IPS-NIHi7 (cell line): ENCODE measurements at regions not wholly inside any gene's neighbourhood (a gene's known extent, or its start where the extent isn't known, plus 50 kb on each side); places are given as distances from the start of the nearest gene placed in this dataset.
"Not testable (repeated sequence)": the region's sequence is repeated elsewhere in the genome, so short reads cannot be mapped to it uniquely, and the experiment has no call there.

Experiments
- DNase-seq: peaks from one replicate; pipeline ENCODE4 v3.0.0; 2012; ENCODE audit warnings: mixed read lengths; ENCODE audit errors: extremely low spot score

- no peak for DNase-seq
Observed at GRCh38 chr7:25444991-25445390, 216.7 kb upstream of the NPVF start.

- no peak for DNase-seq
Observed at GRCh38 chr7:25448301-25448700, 220.0 kb upstream of the NPVF start.

- DNase-seq = no peak
Observed at GRCh38 chr7:25454020-25454419, 225.7 kb upstream of the NPVF start.

GRCh38 chr7:25454562-25455041 lies 226.3 kb upstream of the NPVF start:
- DNase-seq = no peak

- DNase-seq = no peak
Observed at GRCh38 chr7:25455683-25456251, 227.5 kb upstream of the NPVF start.

GRCh38 chr7:25456467-25457171 lies 228.3 kb upstream of the NPVF start:
- no peak for DNase-seq

GRCh38 chr7:25459057-25459456 lies 230.8 kb upstream of the NPVF start:
- DNase-seq = no peak

GRCh38 chr7:25460433-25460832 lies 232.1 kb upstream of the NPVF start:
- DNase-seq = no peak

- no peak for DNase-seq
Observed at GRCh38 chr7:25469669-25470068, 241.4 kb upstream of the NPVF start.

- DNase-seq = no peak
Observed at GRCh38 chr7:25476863-25477499, 248.7 kb upstream of the NPVF start.

GRCh38 chr7:25478221-25478620 lies 249.9 kb upstream of the NPVF start:
- DNase-seq = not testable (repeated sequence)

- no peak for DNase-seq
Observed at GRCh38 chr7:25478925-25479324, 250.6 kb upstream of the NPVF start.

- no peak for DNase-seq
Observed at GRCh38 chr7:25481891-25482290, 253.6 kb upstream of the NPVF start.

GRCh38 chr7:25482631-25483030 lies 254.3 kb upstream of the NPVF start:
- DNase-seq = no peak

GRCh38 chr7:25485026-25485425 lies 256.7 kb upstream of the NPVF start:
- DNase-seq = no peak

- DNase-seq = no peak
Observed at GRCh38 chr7:25486656-25487055, 258.4 kb upstream of the NPVF start.

GRCh38 chr7:25493805-25494366 lies 265.6 kb upstream of the NPVF start:
- no peak for DNase-seq

- DNase-seq = no peak
Observed at GRCh38 chr7:25494896-25495295, 266.6 kb upstream of the NPVF start.

GRCh38 chr7:25495342-25496250 lies 267.3 kb upstream of the NPVF start:
- no peak for DNase-seq

GRCh38 chr7:25496476-25497368 lies 268.4 kb upstream of the NPVF start:
- no peak for DNase-seq
